ENCODE measurements at regions not wholly inside any gene's neighbourhood (a gene's known extent, or its start where the extent isn't known, plus 50 kb on each side); places are given as distances from the start of the nearest gene placed in this dataset.

GRCh38 chr1:5273280-5274003 is 619.0 kb downstream of the AJAP1 start:
- Histone ChIP-seq H3K27me3 (ENCODE audit: insufficient read depth, low read depth, low read length) (no peaks in the 10 kb centered on the region), H3K9me2 (ENCODE audit: insufficient read depth, low read length) (no peaks in the 10 kb centered on the region), H3K9ac (ENCODE audit: low read length) (no peak overlapping the region), H3K4me2 (ENCODE audit: low read length) (no peak overlapping the region), H2AFZ (ENCODE audit: low read depth, low read length) (no peak overlapping the region), H3F3A (ENCODE audit: insufficient read depth, low read length, poor library complexity, severe bottlenecking) (no peaks in the 10 kb centered on the region), H3K36me3 (ENCODE audit: insufficient read depth, low read length) (no peaks in the 10 kb centered on the region), H4K20me1 (ENCODE audit: insufficient read depth) (no peaks in the 10 kb centered on the region), H3K27ac (ENCODE audit: low read length) (no peak overlapping the region), H3K9me3 (ENCODE audit: low read length) (no peaks in the 10 kb centered on the region), H3K79me2 (replicated peaks; ENCODE audit: insufficient read depth, low read length) (no peaks in the 10 kb centered on the region), H3K4me3 (ENCODE audit: low read length) (no peak overlapping the region)
- no peak for TF ChIP-seq REST (IDR thresholded peaks at IDR 0.05; ENCODE audit: borderline replicate concordance)
- TF ChIP-seq RAD21 (conservative IDR thresholded peaks at IDR 0.05) = no peak
- no peak for TF ChIP-seq POLR2AphosphoS5 (IDR thresholded peaks at IDR 0.05)
- no peak for TF ChIP-seq EZH2 (IDR thresholded peaks at IDR 0.05; ENCODE audit: borderline replicate concordance, insufficient read depth, low read length, poor library complexity, severe bottlenecking)
- TF ChIP-seq TAF1 (IDR thresholded peaks at IDR 0.05; ENCODE audit: low read depth) = no peak

- Histone ChIP-seq H3F3A (ENCODE audit: insufficient read depth, low read length, poor library complexity, severe bottlenecking) (no peaks in the 10 kb centered on the region), H3K4me2 (ENCODE audit: low read length) (no peak overlapping the region), H3K79me2 (replicated peaks; ENCODE audit: insufficient read depth, low read length) (no peaks in the 10 kb centered on the region), H3K27ac (ENCODE audit: low read length) (no peak overlapping the region), H2AFZ (ENCODE audit: low read depth, low read length) (no peak overlapping the region), H3K27me3 (ENCODE audit: insufficient read depth, low read depth, low read length) (no peaks in the 10 kb centered on the region), H3K36me3 (ENCODE audit: insufficient read depth, low read length) (no peaks in the 10 kb centered on the region), H3K9me2 (ENCODE audit: insufficient read depth, low read length) (no peaks in the 10 kb centered on the region), H3K9ac (ENCODE audit: low read length) (no peak overlapping the region), H3K4me3 (ENCODE audit: low read length) (no peak overlapping the region), H3K9me3 (ENCODE audit: low read length) (no peaks in the 10 kb centered on the region), H4K20me1 (ENCODE audit: insufficient read depth) (no peaks in the 10 kb centered on the region)
- TF ChIP-seq CTCF (IDR thresholded peaks at IDR 0.05; ENCODE audit: poor library complexity, severe bottlenecking) (no peak), SMC3 (conservative IDR thresholded peaks at IDR 0.05; ENCODE audit: poor library complexity) (no peak), TAF1 (IDR thresholded peaks at IDR 0.05; ENCODE audit: low read depth) (no peak), REST (IDR thresholded peaks at IDR 0.05; ENCODE audit: borderline replicate concordance) (no peak), RAD21 (conservative IDR thresholded peaks at IDR 0.05) (no peak), MXI1 (conservative IDR thresholded peaks at IDR 0.05; ENCODE audit: poor library complexity, severe bottlenecking) (no peak), EZH2 (IDR thresholded peaks at IDR 0.05; ENCODE audit: borderline replicate concordance, insufficient read depth, low read length, poor library complexity, severe bottlenecking) (no peak), EP300 (conservative IDR thresholded peaks at IDR 0.05; ENCODE audit: poor library complexity, severe bottlenecking) (no peak), POLR2AphosphoS5 (IDR thresholded peaks at IDR 0.05) (no peak)
These were observed 617.9 kb downstream of the AJAP1 start for GRCh38 chr1:5272325-5272724.
